HG03135 (cell line): ENCODE measurements at regions not wholly inside any gene's neighbourhood (a gene's known extent, or its start where the extent isn't known, plus 50 kb on each side); places are given as distances from the start of the nearest gene placed in this dataset.
"Not testable (repeated sequence)": the region's sequence is repeated elsewhere in the genome, so short reads cannot be mapped to it uniquely, and the experiment has no call there.

Experiments used
- ATAC-seq: cut with Tn5 transposase; IDR thresholded peaks from one replicate; pipeline ENCODE4 v1.9.1; 2021; ENCODE audit warnings: mild to moderate bottlenecking, moderate library complexity; ENCODE audit not compliant: unreplicated experiment

DNA sequence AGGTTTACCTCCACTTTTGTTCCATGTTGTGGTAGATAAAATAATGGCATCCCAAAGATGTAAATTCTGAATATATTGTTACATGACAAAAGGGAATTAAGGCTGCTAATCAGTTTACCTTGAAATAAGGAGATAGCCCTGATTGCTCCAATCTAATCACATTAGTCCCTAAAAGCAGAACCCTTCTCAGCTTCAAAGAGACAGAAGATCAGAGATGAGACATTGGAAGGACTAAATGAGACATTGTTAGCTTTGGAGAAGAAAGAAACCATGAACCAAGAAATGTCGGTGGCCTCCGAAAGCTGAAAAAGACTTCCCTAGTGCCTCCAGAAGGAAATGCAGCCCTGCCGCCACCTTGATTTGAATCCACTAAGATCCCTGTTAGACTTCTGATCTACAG is 82.8 kb upstream of the PARP8 start:
- no peak for ATAC-seq

DNA sequence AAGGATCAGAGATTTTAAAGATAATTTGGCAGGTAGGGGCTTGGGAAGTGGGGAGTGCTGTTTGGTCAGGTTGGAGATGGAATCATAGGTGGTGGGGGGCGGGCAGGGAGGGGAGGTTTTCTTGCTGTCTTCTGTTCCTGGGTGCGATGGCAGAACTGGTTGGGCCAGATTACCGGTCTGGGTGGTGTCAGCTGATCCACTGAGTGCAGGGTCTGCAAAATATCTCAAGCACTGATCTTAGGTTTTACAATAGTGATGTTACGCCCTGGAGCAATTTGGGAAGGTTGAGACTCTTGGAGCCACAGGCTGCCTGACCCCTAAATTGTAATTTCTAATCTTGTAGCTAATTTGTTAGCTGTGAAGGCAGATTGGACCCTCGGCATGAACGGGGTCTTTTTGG is 78.0 kb upstream of the PARP8 start:
- not testable (repeated sequence) for ATAC-seq

GRCh38 chr5:50590444-50591189 is 75.8 kb upstream of the PARP8 start:
- ATAC-seq, result not testable (repeated sequence)

DNA sequence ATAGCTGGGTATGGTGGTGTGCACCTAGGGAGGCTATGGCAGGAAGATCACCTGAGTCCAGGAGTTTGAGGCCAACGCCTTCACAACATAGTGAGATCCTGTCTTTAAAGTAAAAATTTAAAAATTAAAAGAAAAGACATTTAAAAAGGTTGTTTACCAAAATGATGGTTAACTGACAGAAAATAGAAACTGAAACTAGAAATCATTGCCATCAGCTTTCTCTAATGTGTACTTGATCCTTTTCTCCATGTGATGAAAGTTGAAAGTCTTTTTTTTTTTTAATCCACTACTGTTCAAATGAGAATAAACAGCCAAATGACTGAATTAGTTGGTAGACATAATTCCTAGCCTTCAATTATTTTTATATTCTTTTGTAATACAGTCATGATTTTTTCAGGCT is 75.1 kb upstream of the PARP8 start:
- not testable (repeated sequence) for ATAC-seq

GRCh38 chr5:50593681-50594080 is 72.8 kb upstream of the PARP8 start:
- no peak for ATAC-seq

DNA sequence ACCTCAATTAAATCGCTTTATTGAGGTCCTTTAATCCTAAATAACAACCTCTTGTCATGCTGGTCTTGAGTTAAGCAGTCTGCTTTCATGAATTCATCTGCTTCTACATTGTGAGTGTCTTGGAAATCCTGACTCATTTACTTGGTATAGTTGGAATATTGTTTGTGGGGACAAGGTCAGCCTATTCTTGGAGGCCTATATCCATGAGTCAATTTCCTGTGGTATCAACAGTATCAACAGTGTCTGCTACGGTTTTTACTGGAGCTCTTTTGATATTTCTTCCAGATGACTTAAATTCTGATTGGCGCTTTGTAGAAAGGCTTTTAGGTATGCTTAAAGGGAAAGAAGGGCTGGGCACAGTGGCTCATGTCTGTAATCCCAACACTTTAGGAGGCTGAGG is 71.2 kb upstream of the PARP8 start:
- no peak for ATAC-seq

DNA sequence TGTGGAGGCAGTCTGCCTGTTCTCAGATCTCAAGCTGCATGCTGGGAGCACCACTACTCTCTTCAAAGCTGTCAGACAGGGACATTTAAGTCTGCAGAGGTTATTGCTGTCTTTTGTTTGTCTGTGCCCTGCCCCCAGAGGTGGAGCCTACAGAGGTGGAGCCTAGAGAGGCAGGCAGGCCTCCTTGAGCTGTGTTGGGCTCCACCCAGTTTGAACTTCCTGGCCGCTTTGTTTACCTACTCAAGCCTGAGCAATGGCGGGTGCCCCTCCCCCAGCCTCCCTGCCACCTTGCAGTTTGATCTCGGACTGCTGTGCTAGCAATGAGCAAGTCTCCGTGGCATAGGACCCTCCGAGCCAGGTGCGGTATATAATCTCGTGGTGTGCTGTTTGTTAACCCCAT is 64.9 kb upstream of the PARP8 start:
- ATAC-seq, result not testable (repeated sequence)

DNA sequence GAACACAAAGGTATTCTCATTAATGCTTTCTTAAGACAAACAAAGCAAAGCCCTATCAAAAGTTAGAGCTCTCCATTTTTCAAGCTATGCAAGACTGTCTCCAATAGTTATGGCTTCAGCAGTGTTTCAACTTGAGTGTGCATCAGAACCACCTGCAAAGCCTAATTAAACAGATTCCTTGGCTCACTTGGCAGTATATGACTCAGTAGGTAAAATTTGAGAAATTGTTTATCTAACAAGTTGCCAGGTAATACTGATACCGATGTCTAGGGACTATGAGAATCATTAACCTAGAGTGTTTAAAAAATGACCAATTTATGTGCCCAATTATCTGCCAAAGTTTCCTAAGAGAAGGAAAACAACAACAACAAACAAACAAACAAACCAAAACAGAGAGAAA is 60.3 kb upstream of the PARP8 start:
- ATAC-seq, result no peak

- not testable (repeated sequence) for ATAC-seq
Observed at GRCh38 chr5:50607456-50607855, 59.0 kb upstream of the PARP8 start.

GRCh38 chr5:50607953-50608705 is 58.3 kb upstream of the PARP8 start:
- not testable (repeated sequence) for ATAC-seq

GRCh38 chr5:50613057-50613456 is 53.4 kb upstream of the PARP8 start:
- ATAC-seq, result not testable (repeated sequence)
